Astrocyte (in vitro differentiated cells and primary cell): ENCODE measurements at regions not wholly inside any gene's neighbourhood (a gene's known extent, or its start where the extent isn't known, plus 50 kb on each side); places are given as distances from the start of the nearest gene placed in this dataset.

Source experiments
- DNase-seq: peaks from one replicate; pipeline ENCODE4 v3.0.0-alpha.2; 2010; ENCODE audit warnings: low read depth
- FAIRE-seq: peaks from 2 replicates; lab custom pipeline; 2011; peaks lifted over from hg19 to GRCh38; lab: Jason Lieb, UNC
- H2AFZ ChIP-seq: 2 replicates; pipeline ENCODE4 v1.6.0; 2012; ENCODE audit warnings: low read depth, low read length, inconsistent platforms
- H3K27ac ChIP-seq: 2 replicates; pipeline ENCODE4 v1.5.1; 2011; ENCODE audit warnings: low read depth, low read length, inconsistent platforms
- H3K27me3 ChIP-seq: 2 replicates; pipeline ENCODE4 v1.6.0; 2011; ENCODE audit warnings: low read length, inconsistent platforms; ENCODE audit not compliant: insufficient read depth
- H3K36me3 ChIP-seq: 2 replicates; pipeline ENCODE4 v1.5.1; 2011; ENCODE audit warnings: low read length, inconsistent platforms; ENCODE audit not compliant: insufficient read depth
- H3K4me1 ChIP-seq: 2 replicates; pipeline ENCODE4 v1.5.1; 2011; ENCODE audit warnings: low read length, inconsistent platforms; ENCODE audit not compliant: insufficient read depth
- H3K4me2 ChIP-seq: 2 replicates; pipeline ENCODE4 v1.6.0; 2012; ENCODE audit warnings: low read length, inconsistent platforms
- H3K4me3 ChIP-seq: 2 replicates; pipeline ENCODE4 v1.5.1; 2011; ENCODE audit warnings: low read depth, mild to moderate bottlenecking, low read length, inconsistent platforms; ENCODE audit not compliant: insufficient read depth
- H3K79me2 ChIP-seq: 2 replicates; pipeline ENCODE4 v1.6.0; 2012; ENCODE audit warnings: mild to moderate bottlenecking, low read length, inconsistent platforms; ENCODE audit not compliant: insufficient read depth
- H3K9ac ChIP-seq: 2 replicates; pipeline ENCODE4 v1.6.0; 2012; ENCODE audit warnings: mild to moderate bottlenecking, low read length, inconsistent platforms
- H3K9me3 ChIP-seq: 2 replicates; pipeline ENCODE4 v1.5.1; 2012; ENCODE audit warnings: low read depth, mild to moderate bottlenecking, low read length, inconsistent platforms; ENCODE audit not compliant: insufficient read depth
- H4K20me1 ChIP-seq: 2 replicates; pipeline ENCODE4 v1.6.0; 2012; ENCODE audit warnings: low read length, inconsistent platforms; ENCODE audit not compliant: insufficient read depth
- H3K27ac Mint-ChIP-seq: one replicate; pipeline ENCODE4 v1.8.0; 2021; ENCODE audit warnings: mild to moderate bottlenecking, mixed read lengths; ENCODE audit not compliant: unreplicated experiment
- H3K27me3 Mint-ChIP-seq: one replicate; pipeline ENCODE4 v1.8.0; 2021; ENCODE audit warnings: low read depth, mixed read lengths; ENCODE audit not compliant: unreplicated experiment
- H3K36me3 Mint-ChIP-seq: one replicate; pipeline ENCODE4 v1.8.0; 2021; ENCODE audit warnings: low read depth, mixed read lengths; ENCODE audit not compliant: unreplicated experiment
- H3K4me1 Mint-ChIP-seq: one replicate; pipeline ENCODE4 v1.8.0; 2021; ENCODE audit warnings: low read depth, mixed read lengths; ENCODE audit not compliant: unreplicated experiment
- H3K4me3 Mint-ChIP-seq: one replicate; pipeline ENCODE4 v1.8.0; 2021; ENCODE audit warnings: mild to moderate bottlenecking, moderate library complexity, mixed read lengths; ENCODE audit not compliant: unreplicated experiment
- H3K9me3 Mint-ChIP-seq: one replicate; pipeline ENCODE4 v1.8.0; 2021; ENCODE audit warnings: mild to moderate bottlenecking, mixed read lengths; ENCODE audit not compliant: unreplicated experiment
- CTCF ChIP-seq: IDR thresholded peaks from 2 replicates; pipeline ENCODE4 v1.5.1; 2011; ENCODE audit warnings: low read depth, mild to moderate bottlenecking, inconsistent platforms, low read length, moderate library complexity; ENCODE audit not compliant: insufficient read depth
- EZH2 ChIP-seq: IDR thresholded peaks from 2 replicates; pipeline ENCODE4 v1.6.1; 2012; ENCODE audit warnings: mild to moderate bottlenecking, low read length, inconsistent platforms; ENCODE audit not compliant: insufficient read depth

- H3K4me1 Mint-ChIP-seq, result peaks cover 3% of the 10 kb centered on the region
- no peak overlapping the region for H3K27ac ChIP-seq
- no peak overlapping the region for H3K9ac ChIP-seq
- H4K20me1 ChIP-seq, result no peaks in the 10 kb centered on the region
- H3K27ac Mint-ChIP-seq, result no peak overlapping the region
- no peak overlapping the region for H2AFZ ChIP-seq
- no peak overlapping the region for H3K4me3 Mint-ChIP-seq
- no peaks in the 10 kb centered on the region for H3K27me3 ChIP-seq
- H3K4me1 ChIP-seq, result no peaks in the 10 kb centered on the region
- H3K79me2 ChIP-seq, result no peaks in the 10 kb centered on the region
- FAIRE-seq (no peak), DNase-seq (no peak)
- H3K4me2 ChIP-seq, result no peak overlapping the region
- no peaks in the 10 kb centered on the region for H3K9me3 Mint-ChIP-seq
- no peaks in the 10 kb centered on the region for H3K9me3 ChIP-seq
- H3K4me3 ChIP-seq, result no peak overlapping the region
- H3K36me3 Mint-ChIP-seq, result no peaks in the 10 kb centered on the region
- H3K27me3 Mint-ChIP-seq, result peaks cover 2% of the 10 kb centered on the region
- no peaks in the 10 kb centered on the region for H3K36me3 ChIP-seq
- TF ChIP-seq EZH2 (no peak), CTCF (no peak)
These were observed 172.0 kb downstream of the POU4F1 start for GRCh38 chr13:78431328-78431727.

GRCh38 chr13:78430811-78431210 is 172.5 kb downstream of the POU4F1 start:
- no peak for TF ChIP-seq EZH2
- no peak for TF ChIP-seq CTCF
- H3K4me1 Mint-ChIP-seq, result peaks cover 3% of the 10 kb centered on the region
- Histone ChIP-seq H3K4me1 (no peaks in the 10 kb centered on the region), H4K20me1 (no peaks in the 10 kb centered on the region), H2AFZ (no peak overlapping the region), H3K36me3 (no peaks in the 10 kb centered on the region), H3K4me2 (no peak overlapping the region), H3K27me3 (no peaks in the 10 kb centered on the region), H3K27ac (no peak overlapping the region), H3K79me2 (no peaks in the 10 kb centered on the region), H3K9ac (no peak overlapping the region), H3K4me3 (no peak overlapping the region), H3K9me3 (no peaks in the 10 kb centered on the region)
- no peak overlapping the region for H3K4me3 Mint-ChIP-seq
- DNase-seq (no peak), FAIRE-seq (no peak)
- peaks cover 2% of the 10 kb centered on the region for H3K27me3 Mint-ChIP-seq
- no peaks in the 10 kb centered on the region for H3K36me3 Mint-ChIP-seq
- no peak overlapping the region for H3K27ac Mint-ChIP-seq
- no peaks in the 10 kb centered on the region for H3K9me3 Mint-ChIP-seq

DNA sequence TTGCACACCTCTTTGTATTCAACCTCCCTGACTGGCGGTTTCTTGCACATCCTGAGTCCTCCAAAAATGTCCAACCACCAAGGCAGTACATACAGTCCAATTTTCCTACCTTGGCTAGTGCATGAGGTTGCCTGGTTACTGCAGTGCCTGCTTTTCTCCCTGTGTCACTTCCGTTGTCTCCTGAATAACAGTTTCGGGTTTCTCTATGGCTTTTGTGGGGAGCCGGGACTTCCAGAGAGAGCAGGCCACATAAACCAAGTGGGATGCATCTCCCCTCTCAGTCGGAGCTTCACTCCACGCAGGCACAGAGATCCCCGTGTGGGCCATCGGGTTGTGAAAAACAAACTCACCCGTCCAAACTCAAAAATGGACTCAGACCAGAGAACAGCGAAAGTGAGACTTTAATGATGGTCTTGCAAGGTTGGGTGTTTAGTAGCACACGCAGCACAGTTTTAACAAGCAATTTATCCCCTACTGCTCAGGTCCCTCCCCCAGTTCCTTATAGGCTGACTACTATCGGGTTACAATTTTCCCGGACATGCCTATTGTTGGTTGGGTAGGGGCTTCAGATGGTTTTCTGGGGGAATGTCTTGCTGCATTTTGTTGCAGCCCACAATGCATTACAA is 173.1 kb downstream of the POU4F1 start:
- peaks cover 3% of the 10 kb centered on the region for H3K4me1 Mint-ChIP-seq
- Histone ChIP-seq H3K4me3 (no peak overlapping the region), H2AFZ (no peak overlapping the region)

More for the DNA sequence above, 173.1 kb downstream of the POU4F1 start:
- no peaks in the 10 kb centered on the region for H4K20me1 ChIP-seq
- peak overlapping the region; percentile 23 for H3K27ac Mint-ChIP-seq
- H3K36me3 Mint-ChIP-seq, result no peaks in the 10 kb centered on the region
- no peaks in the 10 kb centered on the region for H3K9me3 ChIP-seq
- no peaks in the 10 kb centered on the region for H3K36me3 ChIP-seq
- H3K79me2 ChIP-seq, result no peaks in the 10 kb centered on the region
- H3K4me1 ChIP-seq, result no peaks in the 10 kb centered on the region
- DNase-seq, result no peak
- H3K9me3 Mint-ChIP-seq, result no peaks in the 10 kb centered on the region
- H3K27me3 ChIP-seq, result no peaks in the 10 kb centered on the region
- H3K4me3 Mint-ChIP-seq, result no peak overlapping the region
- H3K4me2 ChIP-seq, result no peak overlapping the region
- H3K27me3 Mint-ChIP-seq, result peaks cover 2% of the 10 kb centered on the region
- H3K9ac ChIP-seq, result no peak overlapping the region
- no peak overlapping the region for H3K27ac ChIP-seq
- no peak for FAIRE-seq
- TF ChIP-seq EZH2 (no peak), CTCF (no peak)
